ENCODE measurements at regions not wholly inside any gene's neighbourhood (a gene's known extent, or its start where the extent isn't known, plus 50 kb on each side); places are given as distances from the start of the nearest gene placed in this dataset.

- no peak for TF ChIP-seq POLR2A (IDR thresholded peaks at IDR 0.05; ENCODE audit: low read depth, low read length)
- no peak for FAIRE-seq
- DNase-seq (ENCODE audit: insufficient read length, low spot score) = no peak
Observed at GRCh38 chr1:94680039-94680377, 138.4 kb upstream of the F3 start.

DNA sequence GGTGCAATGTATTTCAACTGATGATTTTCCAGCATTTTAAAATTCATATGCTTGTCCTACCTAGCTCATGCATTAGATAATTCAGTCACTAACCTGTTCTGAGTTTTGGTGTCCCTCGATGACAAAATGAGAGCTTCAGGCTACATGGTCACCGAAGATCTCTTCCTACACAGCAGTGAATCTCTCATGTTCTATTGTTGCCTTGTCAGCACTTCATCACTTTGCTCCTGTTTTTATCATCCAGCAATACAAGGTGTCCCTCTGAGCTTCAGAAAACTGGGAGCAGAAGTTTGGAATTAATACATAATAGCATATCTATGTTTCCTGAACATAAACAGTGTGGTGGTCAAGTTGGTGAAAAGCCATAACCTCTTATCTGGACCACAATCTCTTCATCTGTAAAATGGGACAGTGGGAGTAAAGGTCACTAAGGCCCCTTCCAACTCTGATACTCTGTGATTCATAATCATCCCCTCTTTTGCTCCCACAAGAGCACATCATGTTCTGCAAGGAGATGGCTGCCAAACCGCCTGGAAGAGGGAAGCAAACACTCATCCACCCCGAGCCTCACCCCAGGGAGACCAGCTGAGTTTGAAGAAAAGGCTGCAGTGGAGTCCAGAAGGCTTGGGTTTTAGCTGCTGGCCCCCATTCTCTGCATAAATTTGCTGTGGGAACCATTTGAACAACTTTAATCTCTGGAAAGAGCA, 137.9 kb upstream of the F3 start:
- no peak for DNase-seq (ENCODE audit: insufficient read length, low spot score)
- TF ChIP-seq POLR2A (IDR thresholded peaks at IDR 0.05; ENCODE audit: low read depth, low read length) = no peak
- FAIRE-seq = no peak

DNA sequence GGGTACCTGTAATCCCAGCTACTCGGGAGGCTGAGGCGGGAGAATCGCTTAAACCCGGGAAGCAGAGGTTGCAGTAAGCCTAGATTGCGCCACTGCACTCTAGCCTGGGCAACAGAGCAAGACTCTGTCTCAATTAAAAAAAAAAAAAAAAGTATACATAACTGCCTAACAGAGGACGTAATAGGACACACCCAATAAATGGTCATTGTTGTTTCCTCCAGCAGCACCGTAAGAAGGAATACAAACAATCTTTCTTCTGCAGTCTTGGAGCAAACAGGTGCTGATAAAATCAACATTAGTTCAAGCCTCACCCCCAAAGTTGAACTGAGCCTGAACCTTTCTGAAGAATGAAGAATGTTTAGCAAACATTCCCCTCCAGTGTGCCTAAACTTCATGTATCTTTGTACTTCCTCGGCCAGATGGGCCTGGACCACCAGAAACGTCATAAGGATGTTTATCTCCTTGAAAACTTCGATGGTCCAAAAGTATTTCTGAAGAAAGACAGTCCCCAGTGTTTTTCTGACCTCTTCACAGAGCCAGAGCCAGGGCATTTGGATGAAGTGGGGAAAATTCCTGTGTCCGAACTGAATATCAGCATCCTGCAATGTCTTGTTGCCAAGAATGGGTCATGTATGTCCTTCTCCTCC, 136.8 kb upstream of the F3 start:
- FAIRE-seq (no peak), DNase-seq (ENCODE audit: insufficient read length, low spot score) (no peak)
- no peak for TF ChIP-seq POLR2A (IDR thresholded peaks at IDR 0.05; ENCODE audit: low read depth, low read length)

GRCh38 chr1:94677714-94678113, 136.2 kb upstream of the F3 start:
- no peak for TF ChIP-seq POLR2A (IDR thresholded peaks at IDR 0.05; ENCODE audit: low read depth, low read length)
- no peak for DNase-seq (ENCODE audit: insufficient read length, low spot score)
- no peak for FAIRE-seq

- DNase-seq (ENCODE audit: insufficient read length, low spot score) = no peak
- no peak for FAIRE-seq
- TF ChIP-seq POLR2A (IDR thresholded peaks at IDR 0.05; ENCODE audit: low read depth, low read length) = no peak
Observed at GRCh38 chr1:94677087-94677486, 135.5 kb upstream of the F3 start.

GRCh38 chr1:94676686-94677085, 135.1 kb upstream of the F3 start:
- FAIRE-seq (no peak), DNase-seq (ENCODE audit: insufficient read length, low spot score) (no peak)
- no peak for TF ChIP-seq POLR2A (IDR thresholded peaks at IDR 0.05; ENCODE audit: low read depth, low read length)

DNA sequence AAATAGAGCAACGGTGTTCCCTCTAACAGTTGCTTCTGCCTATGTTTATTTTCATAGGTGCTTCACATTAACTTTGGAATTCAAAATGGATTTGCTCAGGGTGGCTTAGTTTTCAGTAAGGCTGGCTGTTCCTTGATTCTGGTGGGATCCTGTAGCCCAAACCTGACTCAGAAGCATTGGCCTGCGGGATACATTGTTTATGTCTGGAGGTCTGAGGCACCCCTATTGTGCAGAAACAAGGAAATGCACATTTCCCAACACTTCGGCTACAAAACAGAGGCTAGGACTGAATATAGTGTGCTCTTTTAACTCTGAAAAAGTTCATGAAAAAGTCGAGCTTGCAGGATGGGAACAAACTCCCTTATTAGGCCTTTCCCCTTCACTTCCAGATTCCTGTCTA, 133.8 kb upstream of the F3 start:
- no peak for DNase-seq (ENCODE audit: insufficient read length, low spot score)
- FAIRE-seq = no peak
- no peak for TF ChIP-seq POLR2A (IDR thresholded peaks at IDR 0.05; ENCODE audit: low read depth, low read length)

GRCh38 chr1:94674876-94675275, 133.3 kb upstream of the F3 start:
- TF ChIP-seq POLR2A (IDR thresholded peaks at IDR 0.05; ENCODE audit: low read depth, low read length) = no peak
- FAIRE-seq (no peak), DNase-seq (ENCODE audit: insufficient read length, low spot score) (no peak)

- DNase-seq (ENCODE audit: insufficient read length, low spot score) (no peak), FAIRE-seq (no peak)
- no peak for TF ChIP-seq POLR2A (IDR thresholded peaks at IDR 0.05; ENCODE audit: low read depth, low read length)
Observed at GRCh38 chr1:94672934-94673333, 131.4 kb upstream of the F3 start.

- FAIRE-seq = no peak
- no peak for DNase-seq (ENCODE audit: insufficient read length, low spot score)
- TF ChIP-seq POLR2A (IDR thresholded peaks at IDR 0.05; ENCODE audit: low read depth, low read length) = no peak
Observed at GRCh38 chr1:94672001-94672400, 130.4 kb upstream of the F3 start.

- FAIRE-seq = no peak
- TF ChIP-seq POLR2A (IDR thresholded peaks at IDR 0.05; ENCODE audit: low read depth, low read length) = no peak
- no peak for DNase-seq (ENCODE audit: insufficient read length, low spot score)
Observed at GRCh38 chr1:94670273-94670672, 128.7 kb upstream of the F3 start.

GRCh38 chr1:94669198-94669597, 127.6 kb upstream of the F3 start:
- FAIRE-seq (no peak), DNase-seq (ENCODE audit: insufficient read length, low spot score) (no peak)
- no peak for TF ChIP-seq POLR2A (IDR thresholded peaks at IDR 0.05; ENCODE audit: low read depth, low read length)

- no peak for TF ChIP-seq POLR2A (IDR thresholded peaks at IDR 0.05; ENCODE audit: low read depth, low read length)
- DNase-seq (ENCODE audit: insufficient read length, low spot score) (no peak), FAIRE-seq (no peak)
Observed at GRCh38 chr1:94668528-94668927, 127.0 kb upstream of the F3 start.

GRCh38 chr1:94667818-94668217, 126.3 kb upstream of the F3 start:
- no peak for FAIRE-seq

GRCh38 chr1:94666797-94667196, 125.2 kb upstream of the F3 start:
- no peak for FAIRE-seq
- TF ChIP-seq POLR2A (IDR thresholded peaks at IDR 0.05; ENCODE audit: low read depth, low read length) = no peak

More at GRCh38 chr1:94667818-94668217, 126.3 kb upstream of the F3 start:
- no peak for TF ChIP-seq POLR2A (IDR thresholded peaks at IDR 0.05; ENCODE audit: low read depth, low read length)
- no peak for DNase-seq (ENCODE audit: insufficient read length, low spot score)

More at GRCh38 chr1:94666797-94667196, 125.2 kb upstream of the F3 start:
- no peak for DNase-seq (ENCODE audit: insufficient read length, low spot score)
